ENCODE measurements at regions not wholly inside any gene's neighbourhood (a gene's known extent, or its start where the extent isn't known, plus 50 kb on each side); places are given as distances from the start of the nearest gene placed in this dataset.

DNA sequence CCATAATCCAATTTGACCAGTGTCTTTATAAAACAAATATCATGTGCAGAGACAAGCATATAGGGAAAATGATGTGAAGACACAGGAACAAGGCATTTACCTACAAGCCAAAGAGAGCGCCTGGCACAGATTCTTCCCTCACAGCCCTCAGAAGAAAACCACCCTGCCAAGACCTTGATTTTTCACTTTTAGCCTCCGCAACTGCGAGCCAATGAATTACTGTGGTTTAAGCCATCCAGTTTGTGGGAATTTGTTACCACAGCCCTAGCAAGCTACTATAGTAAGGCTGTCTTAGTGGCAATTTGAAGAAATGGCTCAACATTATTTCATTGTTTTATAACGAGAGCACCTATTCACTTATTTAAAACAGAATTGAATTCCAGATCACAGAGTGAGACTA, 85.7 kb upstream of the CCDC190 start:
- Histone ChIP-seq H3K4me3 (no peak overlapping the region), H3K27ac (no peak overlapping the region), H3K27me3 (replicated peaks; ENCODE audit: insufficient read depth) (no peaks in the 10 kb centered on the region), H3K4me1 (replicated peaks) (no peaks in the 10 kb centered on the region), H3K9me3 (no peaks in the 10 kb centered on the region), H3K36me3 (no peaks in the 10 kb centered on the region)
- no peak for DNase-seq (ENCODE audit: low spot score)
- 91% methylated on average over 4 of the region's 4 CpGs for WGBS
- intact Hi-C loops (cut with DNase I): no loop called here
- TF ChIP-seq POLR2AphosphoS5 (IDR thresholded peaks at IDR 0.05) (no peak), POLR2A (IDR thresholded peaks at IDR 0.05) (no peak)
- TF ChIP-seq, protein P1, sequence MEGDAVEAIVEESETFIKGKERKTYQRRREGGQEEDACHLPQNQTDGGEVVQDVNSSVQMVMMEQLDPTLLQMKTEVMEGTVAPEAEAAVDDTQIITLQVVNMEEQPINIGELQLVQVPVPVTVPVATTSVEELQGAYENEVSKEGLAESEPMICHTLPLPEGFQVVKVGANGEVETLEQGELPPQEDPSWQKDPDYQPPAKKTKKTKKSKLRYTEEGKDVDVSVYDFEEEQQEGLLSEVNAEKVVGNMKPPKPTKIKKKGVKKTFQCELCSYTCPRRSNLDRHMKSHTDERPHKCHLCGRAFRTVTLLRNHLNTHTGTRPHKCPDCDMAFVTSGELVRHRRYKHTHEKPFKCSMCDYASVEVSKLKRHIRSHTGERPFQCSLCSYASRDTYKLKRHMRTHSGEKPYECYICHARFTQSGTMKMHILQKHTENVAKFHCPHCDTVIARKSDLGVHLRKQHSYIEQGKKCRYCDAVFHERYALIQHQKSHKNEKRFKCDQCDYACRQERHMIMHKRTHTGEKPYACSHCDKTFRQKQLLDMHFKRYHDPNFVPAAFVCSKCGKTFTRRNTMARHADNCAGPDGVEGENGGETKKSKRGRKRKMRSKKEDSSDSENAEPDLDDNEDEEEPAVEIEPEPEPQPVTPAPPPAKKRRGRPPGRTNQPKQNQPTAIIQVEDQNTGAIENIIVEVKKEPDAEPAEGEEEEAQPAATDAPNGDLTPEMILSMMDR (IDR thresholded peaks at IDR 0.05): no peak

DNA sequence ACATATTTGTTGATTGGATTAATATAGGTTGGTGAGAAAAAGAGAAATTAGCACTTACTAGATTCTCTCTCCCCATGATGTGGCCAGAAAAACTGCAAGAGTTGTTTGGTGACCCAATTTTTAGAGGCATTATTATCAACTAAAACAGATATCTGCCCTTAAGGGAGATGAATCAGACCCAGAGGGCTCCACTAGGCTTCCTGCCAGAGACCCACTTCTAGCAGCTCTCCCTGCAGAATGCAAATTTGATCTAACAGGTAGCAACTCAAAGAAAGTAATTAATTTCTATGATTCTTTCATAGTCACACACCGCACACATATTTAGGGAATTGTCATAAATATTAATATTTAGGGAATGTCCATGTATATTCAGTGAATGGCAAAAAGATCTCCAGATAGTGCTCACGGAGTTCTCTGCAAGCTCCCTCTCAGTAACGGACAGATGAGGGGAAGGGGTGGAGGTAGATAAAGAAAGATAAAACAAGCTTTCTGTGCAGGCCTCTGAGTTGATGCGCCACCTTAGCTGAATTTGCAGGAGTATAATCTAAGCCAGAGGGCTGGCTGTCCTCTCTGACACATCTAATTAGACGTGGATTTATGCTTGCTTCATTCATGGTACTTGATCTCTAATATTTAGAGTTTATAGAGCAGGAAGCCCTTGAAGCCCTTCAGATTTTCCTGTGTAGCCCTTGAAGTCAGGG, 84.1 kb upstream of the CCDC190 start:
- intact Hi-C loops (cut with DNase I): no loop called here
- no peaks in the 10 kb centered on the region for H3K27me3 ChIP-seq (replicated peaks; ENCODE audit: insufficient read depth)
- no peaks in the 10 kb centered on the region for H3K36me3 ChIP-seq
- no peak overlapping the region for H3K27ac ChIP-seq
- H3K9me3 ChIP-seq: no peaks in the 10 kb centered on the region
- H3K4me3 ChIP-seq: no peak overlapping the region
- WGBS: 82% methylated on average over 5 of the region's 5 CpGs
- no peak for DNase-seq (ENCODE audit: low spot score)
- no peaks in the 10 kb centered on the region for H3K4me1 ChIP-seq (replicated peaks)
- TF ChIP-seq POLR2A (IDR thresholded peaks at IDR 0.05) (no peak), POLR2AphosphoS5 (IDR thresholded peaks at IDR 0.05) (no peak)
- TF ChIP-seq, protein P1 (IDR thresholded peaks at IDR 0.05): no peak

DNA sequence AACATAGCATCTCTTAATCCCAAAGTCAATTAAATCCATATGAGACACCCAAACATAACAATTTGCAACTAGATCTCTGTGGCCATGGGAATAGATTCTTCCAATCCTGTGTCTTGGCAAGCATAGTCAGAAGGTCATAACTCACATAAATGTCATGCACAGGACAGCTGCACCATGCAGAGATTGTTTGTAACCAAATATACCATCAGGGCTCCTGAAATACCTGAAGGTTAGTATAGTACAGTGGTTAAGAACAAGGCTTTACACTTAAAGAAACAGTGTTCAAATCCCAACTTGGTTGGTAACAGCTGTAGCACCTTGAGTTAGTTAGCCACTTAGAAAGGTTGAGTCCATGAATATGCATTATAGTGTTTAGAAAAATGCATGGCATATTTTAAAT, 82.6 kb upstream of the CCDC190 start:
- no peak for DNase-seq (ENCODE audit: low spot score)
- H3K4me3 ChIP-seq: no peak overlapping the region
- no peaks in the 10 kb centered on the region for H3K9me3 ChIP-seq
- TF ChIP-seq, protein P1 (IDR thresholded peaks at IDR 0.05): no peak
- H3K4me1 ChIP-seq (replicated peaks): no peaks in the 10 kb centered on the region
- no peak overlapping the region for H3K27ac ChIP-seq
- H3K27me3 ChIP-seq (replicated peaks; ENCODE audit: insufficient read depth): no peaks in the 10 kb centered on the region
- no peaks in the 10 kb centered on the region for H3K36me3 ChIP-seq
- intact Hi-C loops (cut with DNase I): no loop called here

DNA sequence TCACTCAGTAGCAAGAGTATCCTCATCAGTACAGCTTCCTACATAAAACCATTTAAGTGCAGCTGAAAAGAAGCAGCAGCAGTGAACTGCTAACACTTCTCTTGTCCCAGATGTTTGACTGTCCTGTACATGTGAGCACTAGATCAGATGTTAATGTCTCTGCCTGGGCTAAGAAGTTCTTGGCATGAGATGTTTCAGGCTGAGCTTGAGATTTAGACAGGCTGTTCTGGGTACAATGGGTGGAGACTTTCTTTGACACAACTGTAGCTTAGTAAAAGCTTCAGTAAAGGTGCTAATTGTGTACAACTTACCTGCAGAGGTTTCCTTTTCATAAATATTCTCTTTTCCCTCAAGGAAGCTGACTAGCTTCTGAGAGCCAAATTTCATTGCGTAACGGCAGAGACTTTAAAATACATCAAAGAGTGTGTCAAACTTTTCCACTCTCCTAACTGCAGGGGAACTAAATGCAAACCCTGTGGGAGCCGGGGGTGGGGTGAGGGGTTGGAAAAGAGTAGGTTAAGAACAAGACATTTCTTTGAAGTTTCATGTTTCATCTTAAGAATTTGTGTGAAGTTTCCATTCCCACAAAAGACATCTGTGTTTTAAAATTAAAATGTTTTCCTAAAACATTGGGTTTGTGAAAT, 82.1 kb upstream of the CCDC190 start:
- peak overlapping the region in 1 of 2 donors; percentile 12 for H3K27ac ChIP-seq
- H3K4me1 ChIP-seq (replicated peaks): no peaks in the 10 kb centered on the region
- WGBS: 7% methylated on average over 3 of the region's 3 CpGs
- intact Hi-C loops (cut with DNase I): no loop called here
- no peaks in the 10 kb centered on the region for H3K9me3 ChIP-seq
- no peaks in the 10 kb centered on the region for H3K36me3 ChIP-seq
- H3K27me3 ChIP-seq (replicated peaks; ENCODE audit: insufficient read depth): no peaks in the 10 kb centered on the region
- H3K4me3 ChIP-seq: no peak overlapping the region
- no peak for DNase-seq (ENCODE audit: low spot score)
- TF ChIP-seq POLR2A (IDR thresholded peaks at IDR 0.05) (no peak), POLR2AphosphoS5 (IDR thresholded peaks at IDR 0.05) (no peak)
- TF ChIP-seq, protein P1 (IDR thresholded peaks at IDR 0.05): no peak

DNA sequence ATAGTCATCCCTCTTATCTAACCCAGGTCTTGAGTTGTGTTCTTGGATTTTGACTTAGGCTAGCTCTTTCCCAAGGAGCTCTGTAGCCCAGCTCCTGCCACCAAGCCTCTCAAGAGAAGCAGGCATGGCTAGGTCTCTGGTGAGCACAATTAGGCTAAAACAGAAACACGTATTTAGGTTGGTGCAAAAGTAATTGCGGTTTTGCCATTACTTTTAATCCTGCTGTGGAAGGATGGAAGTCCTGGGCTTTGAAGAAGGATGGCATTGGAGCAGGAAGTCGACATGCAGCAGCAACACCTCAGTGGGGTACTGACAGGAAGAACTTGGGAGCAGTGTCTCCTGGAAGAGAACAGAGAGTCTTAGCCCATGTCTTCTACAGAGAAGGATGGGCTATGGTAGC, 80.0 kb upstream of the CCDC190 start:
- 92% methylated on average over 3 of the region's 3 CpGs for WGBS
- Histone ChIP-seq H3K36me3 (no peaks in the 10 kb centered on the region), H3K4me1 (replicated peaks) (no peaks in the 10 kb centered on the region), H3K27me3 (replicated peaks; ENCODE audit: insufficient read depth) (no peaks in the 10 kb centered on the region), H3K9me3 (no peaks in the 10 kb centered on the region), H3K27ac (no peak overlapping the region), H3K4me3 (no peak overlapping the region)
- intact Hi-C loops (cut with DNase I): no loop called here
- DNase-seq (ENCODE audit: low spot score): no peak
- TF ChIP-seq POLR2A (IDR thresholded peaks at IDR 0.05) (no peak), POLR2AphosphoS5 (IDR thresholded peaks at IDR 0.05) (no peak)
- TF ChIP-seq, protein P1 (IDR thresholded peaks at IDR 0.05): no peak

All from prostate gland (tissue), 2 donors.